Stomach (tissue), 8 donors: ENCODE measurements at regions not wholly inside any gene's neighbourhood (a gene's known extent, or its start where the extent isn't known, plus 50 kb on each side); places are given as distances from the start of the nearest gene placed in this dataset.

Experiments
- DNase-seq, 2 donors: peaks; one replicate each; pipeline versions ENCODE4 v3.0.0 to v3.0.0-alpha.2; 2013 to 2019
- H3K27ac ChIP-seq, 5 donors: fragments of 200-600 bp in 4 of 5; sonication (generic) in 4 of 5; one replicate each; pipeline ENCODE4 v1.5.1; 2013 to 2019; ENCODE audit warnings: mild to moderate bottlenecking in 1 of 5, moderate library complexity in 1 of 5
- H3K27me3 ChIP-seq, 3 donors: fragments of 200-600 bp; sonication (generic); one replicate each; pipeline ENCODE4 v1.5.1; 2017 to 2019; ENCODE audit warnings: mixed run types in 1 of 3
- H3K36me3 ChIP-seq, 4 donors: fragments of 200-600 bp; sonication (generic); 1 replicate in 3 of 4; 2 replicates in 1 of 4; pipeline ENCODE4 v1.5.1; 2016 to 2019
- H3K4me1 ChIP-seq, 4 donors: fragments of 200-600 bp; sonication (generic); one replicate each; pipeline ENCODE4 v1.5.1; 2016 to 2019
- H3K4me3 ChIP-seq, 4 donors: fragments of 200-600 bp; sonication (generic) in 3 of 4; one replicate each; pipeline ENCODE4 v1.5.1; 2016 to 2019; ENCODE audit warnings: mild to moderate bottlenecking in 1 of 4
- H3K9me3 ChIP-seq, 4 donors: fragments of 200-600 bp; sonication (generic); one replicate each; pipeline ENCODE4 v1.5.1; 2016 to 2019
- EP300 ChIP-seq: sonication (generic); formaldehyde crosslinking; IDR thresholded peaks from one replicate; pipeline ENCODE4 v1.6.1; 2017; ENCODE audit warnings: antibody characterized with exemption
- POLR2A ChIP-seq, 4 donors: fragments of 450-650 bp; IDR thresholded peaks; one replicate each; pipeline ENCODE4 v1.6.1; 2016; ENCODE audit warnings: antibody characterized with exemption in 4 of 4, control low read depth in 2 of 4, mild to moderate bottlenecking in 1 of 4, moderate library complexity in 1 of 4
- POLR2AphosphoS5 ChIP-seq, 3 donors: sonication (generic); formaldehyde crosslinking; IDR thresholded peaks; one replicate each; pipeline ENCODE4 v1.6.1; 2016; ENCODE audit warnings: antibody characterized with exemption in 3 of 3
- WGBS, 5 donors: extraction: QIAGEN DNeasy Blood & Tissue Kit in 3 of 5; methylation state at CpG; one replicate each; pipeline versions ENCODE4 v1.1.5 to v1.1.7; 2013 to 2018; 5-methylcytosine and 5-hydroxymethylcytosine counted together
- intact Hi-C: fragments of 100-400 bp; cut with DNase I; formaldehyde crosslinking; loops from one replicate; pipeline ENCODE4 v1.15.1; 2023; ENCODE audit warnings: low total_unique reads
- TF ChIP-seq, protein P1 (sequence below), 7 experiments: fragments of 450-650 bp in 4 of 7; fragments of 200-600 bp in 3 of 7; sonication (generic) in 3 of 7; IDR thresholded peaks; one replicate each; pipeline ENCODE4 v1.5.1; 2016 to 2019; ENCODE audit warnings: antibody characterized with exemption in 7 of 7, control low read depth in 2 of 7, mild to moderate bottlenecking in 1 of 7
- donor health status: healthy with polysubstance abuse.
- donor health status: Bipolar disorder and iron deficiency.
- donor health status: healthy.

DNA sequence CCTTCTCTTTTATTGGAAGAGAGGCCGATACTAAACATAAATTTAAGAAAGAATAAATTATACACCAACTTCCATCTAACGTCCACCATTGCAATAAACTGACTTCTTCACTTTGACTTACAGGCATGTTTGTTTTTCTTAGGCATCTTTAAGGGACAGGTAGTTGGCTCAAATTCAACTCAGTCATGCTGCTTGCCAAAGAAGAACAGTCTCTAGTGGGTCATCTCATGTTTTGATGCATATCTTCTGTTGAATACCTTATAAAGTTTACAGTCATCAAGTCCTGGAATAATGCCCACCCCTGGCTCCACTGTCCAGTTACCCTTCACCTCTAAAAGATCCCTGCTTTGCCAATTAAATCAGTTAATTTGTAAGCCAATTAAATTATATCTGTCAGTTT is 328.2 kb upstream of the GRAMD2B start:
- no peak for DNase-seq
- Histone ChIP-seq H3K4me3 (no peak overlapping the region), H3K9me3 (peaks cover 0 to 5% (median 2%) of the 10 kb centered on the region in 4 donors), H3K27me3 (no peaks in the 10 kb centered on the region), H3K27ac (no peak overlapping the region), H3K4me1 (no peaks in the 10 kb centered on the region), H3K36me3 (no peaks in the 10 kb centered on the region)
- no peak for TF ChIP-seq POLR2AphosphoS5 (IDR thresholded peaks at IDR 0.05)
- TF ChIP-seq, protein P1, sequence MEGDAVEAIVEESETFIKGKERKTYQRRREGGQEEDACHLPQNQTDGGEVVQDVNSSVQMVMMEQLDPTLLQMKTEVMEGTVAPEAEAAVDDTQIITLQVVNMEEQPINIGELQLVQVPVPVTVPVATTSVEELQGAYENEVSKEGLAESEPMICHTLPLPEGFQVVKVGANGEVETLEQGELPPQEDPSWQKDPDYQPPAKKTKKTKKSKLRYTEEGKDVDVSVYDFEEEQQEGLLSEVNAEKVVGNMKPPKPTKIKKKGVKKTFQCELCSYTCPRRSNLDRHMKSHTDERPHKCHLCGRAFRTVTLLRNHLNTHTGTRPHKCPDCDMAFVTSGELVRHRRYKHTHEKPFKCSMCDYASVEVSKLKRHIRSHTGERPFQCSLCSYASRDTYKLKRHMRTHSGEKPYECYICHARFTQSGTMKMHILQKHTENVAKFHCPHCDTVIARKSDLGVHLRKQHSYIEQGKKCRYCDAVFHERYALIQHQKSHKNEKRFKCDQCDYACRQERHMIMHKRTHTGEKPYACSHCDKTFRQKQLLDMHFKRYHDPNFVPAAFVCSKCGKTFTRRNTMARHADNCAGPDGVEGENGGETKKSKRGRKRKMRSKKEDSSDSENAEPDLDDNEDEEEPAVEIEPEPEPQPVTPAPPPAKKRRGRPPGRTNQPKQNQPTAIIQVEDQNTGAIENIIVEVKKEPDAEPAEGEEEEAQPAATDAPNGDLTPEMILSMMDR (IDR thresholded peaks at IDR 0.05), result no peak
- TF ChIP-seq POLR2A (IDR thresholded peaks at IDR 0.05), result no peak
- no peak for TF ChIP-seq EP300
- 74 to 90% (median 81%) methylated on average over 2 of the region's 2 CpGs for WGBS, 5 donors
- intact Hi-C loops, result no loop called here

- WGBS, 5 donors, result 54 to 69% (median 62%) methylated on average over 4 of the region's 4 CpGs
- H3K27me3 ChIP-seq, result no peaks in the 10 kb centered on the region
- H3K4me1 ChIP-seq, result no peaks in the 10 kb centered on the region
- H3K36me3 ChIP-seq, result no peaks in the 10 kb centered on the region
- DNase-seq, result no peak
- no peak for TF ChIP-seq POLR2A (IDR thresholded peaks at IDR 0.05)
- TF ChIP-seq EP300, result no peak
- TF ChIP-seq, protein P1 (IDR thresholded peaks at IDR 0.05), result no peak
- TF ChIP-seq POLR2AphosphoS5 (IDR thresholded peaks at IDR 0.05), result no peak
- H3K4me3 ChIP-seq, result no peak overlapping the region
- no peaks in the 10 kb centered on the region for H3K9me3 ChIP-seq
- H3K27ac ChIP-seq, result no peak overlapping the region
- intact Hi-C loops, result no loop called here
These were observed 326.7 kb upstream of the GRAMD2B start for GRCh38 chr5:126096442-126097006.

DNA sequence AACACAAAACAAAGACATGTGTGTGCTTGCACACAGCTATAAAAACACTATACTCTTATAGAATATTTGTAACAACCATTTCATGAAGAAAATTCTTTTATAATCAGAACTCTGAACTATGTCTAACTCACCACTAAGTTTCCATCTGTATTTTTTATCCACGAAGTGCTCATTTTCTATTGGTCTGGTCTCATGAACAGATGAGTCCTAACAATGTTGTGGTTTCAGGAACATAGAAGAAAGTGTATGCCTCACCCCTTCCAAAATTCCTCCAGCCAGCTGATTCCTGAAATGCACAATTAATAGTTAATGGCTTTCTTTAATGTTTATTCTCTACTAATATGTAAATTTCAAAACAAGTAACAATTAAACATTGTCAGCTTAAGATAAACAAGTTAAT is 325.3 kb upstream of the GRAMD2B start:
- intact Hi-C loops, result no loop called here
- no peak overlapping the region for H3K4me3 ChIP-seq
- no peaks in the 10 kb centered on the region for H3K4me1 ChIP-seq
- no peak overlapping the region for H3K27ac ChIP-seq
- H3K36me3 ChIP-seq, result no peaks in the 10 kb centered on the region
- H3K27me3 ChIP-seq, result no peaks in the 10 kb centered on the region
- no peaks in the 10 kb centered on the region for H3K9me3 ChIP-seq
- no peak for DNase-seq
- WGBS, 5 donors, result 71 to 90% (median 87%) methylated on average over 1 of the region's 1 CpG
- TF ChIP-seq EP300 (no peak), POLR2AphosphoS5 (IDR thresholded peaks at IDR 0.05) (no peak), POLR2A (IDR thresholded peaks at IDR 0.05) (no peak)
- TF ChIP-seq, protein P1 (IDR thresholded peaks at IDR 0.05), result no peak

- H3K4me3 ChIP-seq, result no peak overlapping the region
- no peak overlapping the region for H3K27ac ChIP-seq
- 87 to 100% (median 92%) methylated on average over 1 of the region's 1 CpG for WGBS, 5 donors
- no peaks in the 10 kb centered on the region for H3K9me3 ChIP-seq
- H3K27me3 ChIP-seq, result no peaks in the 10 kb centered on the region
- no peaks in the 10 kb centered on the region for H3K36me3 ChIP-seq
- intact Hi-C loops, result no loop called here
- no peaks in the 10 kb centered on the region for H3K4me1 ChIP-seq
- DNase-seq, result no peak
- TF ChIP-seq, protein P1 (IDR thresholded peaks at IDR 0.05), result no peak
- TF ChIP-seq POLR2AphosphoS5 (IDR thresholded peaks at IDR 0.05) (no peak), EP300 (no peak), POLR2A (IDR thresholded peaks at IDR 0.05) (no peak)
These were observed 324.7 kb upstream of the GRAMD2B start for GRCh38 chr5:126098330-126099017.
